NCI-H1694 treated with DMSO at 0.1 percent for 48 hours (cell line): ENCODE measurements at regions not wholly inside any gene's neighbourhood (a gene's known extent, or its start where the extent isn't known, plus 50 kb on each side); places are given as distances from the start of the nearest gene placed in this dataset.
"Not testable (repeated sequence)": the region's sequence is repeated elsewhere in the genome, so short reads cannot be mapped to it uniquely, and the experiment has no call there.

ENCODE experiments used
- DNase-seq: peaks from one replicate; lab custom pipeline; 2025; lab: John Stamatoyannopoulos, UW

GRCh38 chr13:83121896-83122295 is 760.4 kb downstream of the SLITRK1 start:
- no peak for DNase-seq

DNA sequence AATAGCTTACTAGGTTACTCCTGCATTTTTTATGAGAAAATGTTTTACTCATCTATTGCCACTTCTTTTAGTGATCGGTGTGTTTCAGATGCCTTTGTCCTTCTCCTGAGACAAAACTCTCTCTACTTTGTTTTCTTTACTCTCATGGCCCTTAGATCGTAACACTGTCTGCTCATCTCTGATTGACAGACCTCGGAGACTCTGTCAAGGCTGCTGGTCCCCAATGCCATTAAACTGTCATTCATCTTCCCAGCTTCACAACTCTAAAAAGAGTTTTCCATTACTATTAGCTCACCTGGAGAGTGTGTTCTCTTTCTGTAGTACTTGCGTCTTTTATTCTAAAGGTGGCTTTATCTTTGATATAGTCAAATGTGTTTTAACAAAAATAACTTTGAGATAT is 765.2 kb downstream of the SLITRK1 start:
- no peak for DNase-seq

- not testable (repeated sequence) for DNase-seq
These were observed 780.6 kb downstream of the SLITRK1 start for GRCh38 chr13:83101574-83102247.

GRCh38 chr13:83100237-83100636 is 782.0 kb downstream of the SLITRK1 start:
- DNase-seq, result no peak

- DNase-seq, result no peak
These were observed 793.4 kb downstream of the SLITRK1 start for GRCh38 chr13:83088858-83089257.

DNA sequence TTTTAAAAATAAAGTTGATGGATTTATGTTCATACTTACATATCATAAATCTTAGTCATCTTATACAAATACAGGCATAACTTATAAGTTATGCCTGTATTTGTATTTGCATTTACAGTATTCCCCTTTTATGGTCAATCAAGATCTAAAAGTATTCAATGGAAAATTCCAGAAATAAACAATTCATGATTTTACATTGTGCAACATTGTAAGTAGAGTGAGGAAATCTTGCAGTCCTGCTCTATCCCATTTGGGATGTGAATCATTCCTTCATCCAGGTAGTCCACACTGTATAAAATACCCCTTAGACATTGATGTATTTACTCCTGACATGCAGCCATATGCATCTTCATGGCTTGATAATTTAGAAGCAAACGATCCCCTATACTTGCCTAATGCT is 795.3 kb downstream of the SLITRK1 start:
- DNase-seq, result no peak

GRCh38 chr13:83086088-83086487 is 796.2 kb downstream of the SLITRK1 start:
- no peak for DNase-seq

DNA sequence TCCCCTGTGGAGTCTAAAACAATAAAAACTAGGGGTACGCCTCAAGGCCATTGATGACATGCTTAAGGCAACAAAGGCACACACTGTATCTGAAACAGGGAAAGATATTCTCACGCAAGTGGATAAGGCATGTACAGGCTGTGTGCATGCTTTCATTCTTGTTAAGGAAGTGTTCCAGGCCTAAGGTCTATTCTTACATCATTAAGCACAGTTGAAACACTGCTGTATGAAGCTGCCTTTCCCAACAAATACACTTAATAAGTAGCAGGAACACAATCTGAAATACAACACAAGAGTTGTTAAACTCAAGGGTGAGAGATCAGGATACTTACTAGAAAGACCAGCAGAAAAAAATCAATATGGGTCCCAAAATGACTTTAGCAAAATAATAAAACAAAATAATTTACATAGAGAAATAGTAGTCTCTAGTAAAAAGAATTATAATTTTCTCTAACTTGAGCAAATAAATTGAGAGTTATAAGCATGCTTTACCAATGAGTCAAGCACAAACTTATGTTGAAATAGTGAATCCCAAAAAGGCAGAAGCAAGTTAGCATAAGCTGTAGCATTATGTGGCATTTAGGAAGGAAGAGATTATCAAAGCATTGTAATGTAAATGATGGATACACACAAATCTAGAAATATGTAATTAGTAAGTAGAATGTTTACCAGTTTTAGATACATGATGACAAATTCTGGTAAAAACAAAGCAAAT is 796.9 kb downstream of the SLITRK1 start:
- no peak for DNase-seq

DNA sequence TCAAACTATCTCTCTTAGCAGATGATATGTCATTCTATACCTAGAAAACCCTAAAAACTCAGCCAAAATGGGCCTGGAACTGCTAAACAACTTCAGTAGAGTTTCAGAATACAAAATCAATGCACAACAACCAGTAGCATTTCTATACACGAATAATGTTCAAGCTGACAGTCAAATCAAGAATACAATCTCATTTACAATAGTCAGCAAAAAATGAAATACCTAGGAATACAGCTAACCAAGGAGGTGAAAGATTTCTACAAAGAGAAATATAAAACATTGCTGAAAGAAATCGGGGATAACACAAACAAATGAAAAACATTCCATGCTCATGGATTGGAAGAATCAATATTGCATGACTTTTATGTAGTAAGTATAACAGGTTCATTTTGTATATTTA is 804.8 kb downstream of the SLITRK1 start:
- DNase-seq, result no peak

DNA sequence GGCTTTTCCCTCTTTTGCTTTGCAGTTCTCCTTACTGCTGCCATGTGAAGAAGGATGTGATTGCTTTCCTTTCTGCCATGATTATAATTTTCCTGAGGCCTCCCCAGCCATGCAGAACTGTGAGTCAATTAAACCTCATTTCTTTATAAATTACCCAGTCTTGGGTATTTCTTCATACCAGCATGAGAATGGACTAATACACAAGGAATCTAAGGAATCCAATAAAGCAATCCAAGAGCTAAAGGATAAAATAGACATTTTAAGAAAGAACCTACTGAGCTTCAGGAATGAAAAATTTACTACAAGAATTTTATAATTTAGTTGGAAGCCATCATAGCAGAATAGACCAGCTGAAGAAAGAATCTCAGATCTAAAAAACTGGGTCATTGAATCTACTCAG is 808.3 kb downstream of the SLITRK1 start:
- DNase-seq, result not testable (repeated sequence)

GRCh38 chr13:83065108-83065507 is 817.2 kb downstream of the SLITRK1 start:
- DNase-seq, result no peak

- no peak for DNase-seq
These were observed 825.2 kb downstream of the SLITRK1 start for GRCh38 chr13:83057119-83057518.

- no peak for DNase-seq
These were observed 826.0 kb downstream of the SLITRK1 start for GRCh38 chr13:83056269-83056668.

DNA sequence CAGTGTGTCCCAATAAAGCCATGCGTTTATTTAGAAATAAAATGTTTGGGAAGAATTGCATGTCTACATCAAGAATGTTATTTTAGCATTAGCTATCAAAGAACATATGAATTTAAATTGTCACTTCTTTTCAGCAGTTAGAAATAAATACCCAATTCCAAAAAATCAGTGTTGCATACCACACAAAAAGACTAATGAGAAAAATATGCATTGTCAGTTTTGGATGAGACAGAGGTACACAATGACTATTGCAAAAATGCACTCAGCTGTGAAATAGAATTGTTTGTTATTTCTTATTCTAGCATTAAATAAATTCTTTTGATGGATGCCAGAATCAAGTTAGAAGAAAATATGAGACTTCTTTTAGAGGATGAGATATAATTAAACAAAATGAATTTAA is 833.9 kb downstream of the SLITRK1 start:
- DNase-seq, result no peak

DNA sequence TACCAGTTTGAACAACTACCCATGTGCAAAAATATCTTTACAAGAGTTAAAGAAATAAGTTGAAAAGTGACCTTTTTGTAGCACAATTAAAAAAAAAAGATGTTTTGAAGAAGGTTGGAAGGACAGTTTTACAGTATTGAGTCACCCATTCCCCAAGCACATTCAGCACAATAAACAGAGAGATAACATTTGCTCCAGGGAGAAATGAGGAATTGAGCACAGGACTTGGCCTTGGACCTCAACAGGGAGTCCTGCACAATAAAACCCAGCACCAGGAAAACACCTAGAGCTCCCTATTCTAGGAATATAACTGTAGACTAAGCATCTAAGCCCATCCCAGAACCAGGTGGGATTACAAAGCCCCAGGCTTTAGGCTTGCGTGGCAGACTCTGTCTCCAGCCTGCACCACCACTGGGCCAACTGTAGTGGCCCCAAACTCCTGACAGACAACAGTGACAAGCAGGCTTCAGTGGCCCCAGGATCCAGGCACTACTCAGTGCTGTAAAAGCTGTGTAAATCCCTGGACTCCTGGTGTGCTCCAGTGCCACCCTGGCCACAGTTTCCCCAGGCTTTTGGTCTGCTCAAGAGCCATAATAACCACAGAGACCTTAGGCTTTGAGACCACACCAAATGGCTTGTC is 857.2 kb downstream of the SLITRK1 start:
- DNase-seq, result no peak

DNA sequence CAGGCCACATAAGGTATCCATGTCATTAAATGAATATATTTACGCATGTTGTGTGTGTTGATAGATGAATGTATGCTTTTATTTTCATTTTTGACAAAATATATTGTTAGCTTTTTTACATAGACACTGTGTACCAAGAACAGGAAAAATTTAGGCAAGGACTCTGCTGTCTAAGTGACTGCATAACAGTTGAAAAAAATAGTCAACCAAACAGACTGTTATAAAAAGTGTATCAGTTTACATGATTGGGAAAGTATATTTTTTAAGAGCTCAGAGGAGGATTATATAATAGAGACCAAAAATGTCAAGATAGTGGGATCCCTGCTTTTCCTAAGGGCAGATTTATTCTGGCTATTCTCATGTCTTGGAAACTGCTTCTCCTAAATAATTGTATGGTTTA is 858.0 kb downstream of the SLITRK1 start:
- DNase-seq, result no peak

- DNase-seq, result no peak
These were observed 862.3 kb downstream of the SLITRK1 start for GRCh38 chr13:83019986-83020385.

DNA sequence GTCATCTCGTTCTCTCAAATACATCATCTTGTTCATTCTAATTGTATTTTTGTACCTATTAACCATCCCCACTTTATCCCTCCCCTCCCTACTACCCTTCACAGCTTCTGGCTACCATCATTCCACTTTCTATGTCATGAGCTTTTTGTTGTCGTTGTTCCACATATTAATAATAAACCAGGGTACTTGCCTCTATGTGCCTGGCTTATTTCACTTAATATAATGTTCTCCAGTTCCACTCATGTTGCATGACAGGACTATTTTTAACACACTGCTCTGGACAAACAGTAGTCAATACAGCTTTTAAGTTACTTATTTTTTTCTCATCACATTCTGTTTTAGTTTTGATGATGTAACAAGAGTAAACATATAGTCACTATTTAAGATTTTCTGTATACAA is 872.3 kb downstream of the SLITRK1 start:
- DNase-seq, result no peak

DNA sequence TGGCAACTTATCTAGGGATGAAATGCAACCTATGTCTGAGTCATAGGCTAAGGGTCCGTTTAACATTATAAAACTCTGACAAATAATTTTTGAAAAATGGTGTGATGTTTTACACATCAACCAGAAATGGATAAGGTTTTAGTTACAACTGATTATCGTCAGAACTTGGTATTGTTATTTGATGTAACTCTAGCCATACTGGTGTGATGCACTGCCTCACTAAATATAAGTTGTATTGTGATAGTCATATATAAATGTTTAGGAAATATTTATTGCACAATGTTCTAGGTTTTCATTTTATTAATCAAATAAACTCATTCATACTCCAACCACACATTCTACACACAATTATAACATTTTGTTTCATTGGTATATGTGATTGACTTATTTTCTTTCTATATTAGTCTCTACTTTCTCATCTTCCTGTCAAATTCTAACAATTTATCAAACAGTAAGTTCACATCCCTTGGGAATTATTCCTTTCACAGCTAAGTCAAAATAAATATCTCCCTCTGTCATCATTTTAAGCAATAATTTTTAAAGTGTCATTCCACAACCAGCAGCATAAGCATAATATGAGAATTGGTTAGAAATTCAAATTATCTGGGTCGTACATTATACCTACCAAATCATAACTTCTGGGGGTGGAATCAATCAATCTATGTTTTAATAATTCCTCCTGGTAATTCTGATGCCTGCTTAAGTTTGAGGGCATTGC is 873.9 kb downstream of the SLITRK1 start:
- DNase-seq, result no peak

DNA sequence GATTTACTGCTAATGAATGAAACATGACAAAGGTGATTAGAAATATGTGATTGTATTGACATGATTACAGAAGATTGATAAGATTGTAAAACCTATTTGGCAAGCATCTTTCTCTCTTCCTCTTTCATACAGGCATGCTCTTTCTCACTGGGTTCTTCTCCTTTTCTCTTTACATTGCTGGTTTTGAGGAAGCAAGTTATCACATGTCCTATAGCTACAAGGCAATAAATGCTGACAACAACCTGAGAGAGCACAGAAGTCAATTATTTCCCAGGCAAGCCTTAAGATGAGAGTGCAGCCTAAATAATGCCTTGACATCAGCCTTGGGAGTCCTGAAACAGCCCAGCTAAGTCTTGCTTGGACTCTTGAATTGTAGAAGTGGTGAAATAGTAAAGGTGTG is 875.0 kb downstream of the SLITRK1 start:
- DNase-seq, result no peak

GRCh38 chr13:83003185-83003584 is 879.1 kb downstream of the SLITRK1 start:
- no peak for DNase-seq

DNA sequence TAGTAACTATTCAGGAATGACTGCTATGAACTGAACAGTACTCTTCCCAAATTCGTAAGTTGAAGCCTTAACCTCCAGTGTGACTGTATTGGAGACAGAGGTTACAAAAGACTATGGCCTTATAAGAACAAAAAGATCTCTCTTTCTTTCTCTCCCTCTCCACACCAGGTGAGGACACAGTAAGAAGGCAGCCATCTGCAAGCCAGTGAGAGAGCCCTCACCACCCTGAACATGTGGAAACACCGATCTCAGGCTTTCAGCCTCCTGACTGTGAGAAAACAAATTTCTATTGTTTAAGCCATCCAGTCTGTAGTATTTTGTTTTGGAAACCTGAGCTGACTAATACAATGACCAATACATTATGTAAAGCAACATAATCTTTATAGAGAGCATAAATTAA is 888.9 kb downstream of the SLITRK1 start:
- no peak for DNase-seq

DNA sequence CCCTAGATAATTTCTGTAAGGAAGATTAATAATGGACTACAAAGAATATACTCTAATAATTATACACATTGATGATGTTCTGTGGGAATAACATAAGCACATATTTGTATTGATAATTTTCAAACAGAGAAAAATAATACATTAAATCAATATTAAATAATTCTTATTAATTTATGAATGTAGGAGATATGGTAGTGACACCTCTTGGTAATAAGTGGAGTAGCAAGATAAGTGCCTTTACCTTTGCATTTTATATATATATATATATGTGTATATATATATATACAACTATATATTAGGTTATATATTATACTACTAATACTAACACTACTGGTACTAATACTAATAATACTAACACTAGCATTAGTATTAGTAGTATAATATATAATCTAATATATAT is 905.8 kb downstream of the SLITRK1 start:
- no peak for DNase-seq
